ENCODE measurements at regions not wholly inside any gene's neighbourhood (a gene's known extent, or its start where the extent isn't known, plus 50 kb on each side); places are given as distances from the start of the nearest gene placed in this dataset.
"Not testable (repeated sequence)": the region's sequence is repeated elsewhere in the genome, so short reads cannot be mapped to it uniquely, and the experiment has no call there.

- no peak for DNase-seq
Measured at GRCh38 chr7:52247518-52247917, 787.9 kb upstream of the POM121L12 start.

- DNase-seq: no peak
Measured at GRCh38 chr7:52243685-52244084, 791.7 kb upstream of the POM121L12 start.

GRCh38 chr7:52233248-52233647 lies 802.2 kb upstream of the POM121L12 start:
- no peak for DNase-seq

- no peak for DNase-seq
Measured at GRCh38 chr7:52211930-52212329, 823.5 kb upstream of the POM121L12 start.

GRCh38 chr7:52209614-52210013 lies 825.8 kb upstream of the POM121L12 start:
- DNase-seq: no peak

GRCh38 chr7:52197221-52197620 lies 838.2 kb upstream of the POM121L12 start:
- DNase-seq: no peak

GRCh38 chr7:52195664-52196063 lies 839.8 kb upstream of the POM121L12 start:
- no peak for DNase-seq

GRCh38 chr7:52189153-52189778 lies 846.2 kb upstream of the POM121L12 start:
- DNase-seq: no peak

- no peak for DNase-seq
Measured at GRCh38 chr7:52184006-52184703, 851.3 kb upstream of the POM121L12 start.

GRCh38 chr7:52179934-52180333 lies 855.5 kb upstream of the POM121L12 start:
- no peak for DNase-seq

- DNase-seq: no peak
Measured at GRCh38 chr7:52168085-52168484, 851.5 kb upstream of the COBL start.

- no peak for DNase-seq
Measured at GRCh38 chr7:52163311-52163710, 846.7 kb upstream of the COBL start.

- no peak for DNase-seq
Measured at GRCh38 chr7:52161483-52161882, 844.9 kb upstream of the COBL start.

GRCh38 chr7:52159421-52159820 lies 842.8 kb upstream of the COBL start:
- not testable (repeated sequence) for DNase-seq

- DNase-seq: no peak
Measured at GRCh38 chr7:52154382-52154781, 837.8 kb upstream of the COBL start.

GRCh38 chr7:52151559-52151958 lies 835.0 kb upstream of the COBL start:
- no peak for DNase-seq

- DNase-seq: no peak
Measured at GRCh38 chr7:52150952-52151351, 834.3 kb upstream of the COBL start.

GRCh38 chr7:52146871-52147634 lies 830.4 kb upstream of the COBL start:
- no peak for DNase-seq

- DNase-seq: no peak
Measured at GRCh38 chr7:52143219-52143618, 826.6 kb upstream of the COBL start.

GRCh38 chr7:52140851-52141250 lies 824.2 kb upstream of the COBL start:
- no peak for DNase-seq

- DNase-seq: no peak
Measured at GRCh38 chr7:52135403-52135802, 818.8 kb upstream of the COBL start.

- DNase-seq: no peak
Measured at GRCh38 chr7:52129278-52129677, 812.7 kb upstream of the COBL start.

- DNase-seq: no peak
Measured at GRCh38 chr7:52120912-52121311, 804.3 kb upstream of the COBL start.

GRCh38 chr7:52119537-52119936 lies 802.9 kb upstream of the COBL start:
- no peak for DNase-seq

Measured in CD4-positive, alpha-beta T cell treated with Interleukin-6 for 4 hours (primary cell).